ENCODE measurements at regions not wholly inside any gene's neighbourhood (a gene's known extent, or its start where the extent isn't known, plus 50 kb on each side); places are given as distances from the start of the nearest gene placed in this dataset.

- ATAC-seq = no peak
- Mint-ChIP-seq H3K4me3 (no peak overlapping the region), H3K27ac (no peak overlapping the region)
Measured at GRCh38 chr1:38138498-38139233, 92.1 kb upstream of the POU3F1 start.

More at GRCh38 chr1:38138498-38139233, 92.1 kb upstream of the POU3F1 start:
- Histone ChIP-seq H3K4me3 (no peak overlapping the region), H3K79me2 (replicated peaks; ENCODE audit: insufficient read depth) (no peaks in the 10 kb centered on the region), H3K4me1 (ENCODE audit: insufficient read depth) (peaks cover 41% of the 10 kb centered on the region), H2AFZ (0 out of 2 replicates have a peak overlapping the region, but pooled peaks have one; percentile 43), H3K36me3 (ENCODE audit: insufficient read depth) (no peaks in the 10 kb centered on the region), H3F3A (replicated peaks; ENCODE audit: low read depth) (no peaks in the 10 kb centered on the region), H3K27me3 (ENCODE audit: insufficient read depth) (peaks cover 26% of the 10 kb centered on the region), H3K4me2 (peak overlapping the region; percentile 56; the same call in 1 of the 2 replicates), H3K9me2 (ENCODE audit: insufficient read depth) (peaks cover 10% of the 10 kb centered on the region; the same call in 1 of the 2 replicates), H3K27ac (ENCODE audit: low read depth) (no peak overlapping the region), H4K20me1 (replicated peaks; ENCODE audit: insufficient read depth) (no peaks in the 10 kb centered on the region)
- Mint-ChIP-seq H3K36me3 (ENCODE audit: low read depth) (no peaks in the 10 kb centered on the region), H3K9me3 (peaks cover under 1% of the 10 kb centered on the region; the same call in 1 of the 3 replicates), H3K27me3 (ENCODE audit: insufficient read depth, low read depth, poor library complexity) (peaks cover 18% of the 10 kb centered on the region), H3K4me1 (peaks cover 65% of the 10 kb centered on the region)
- no peak for TF ChIP-seq ETS1 (IDR thresholded peaks at IDR 0.05)
- no peak for TF ChIP-seq EZH2 (IDR thresholded peaks at IDR 0.05; ENCODE audit: low read depth, unreplicated experiment)
- TF ChIP-seq ZNF462 (CRISPR knock-in tag; IDR thresholded peaks at IDR 0.05) = no peak
- TF ChIP-seq EZH2phosphoT487 (IDR thresholded peaks at IDR 0.05; ENCODE audit: unreplicated experiment) = no peak
- TF ChIP-seq REST (IDR thresholded peaks at IDR 0.05; ENCODE audit: unreplicated experiment) = no peak
- no peak for TF ChIP-seq CTCF (conservative IDR thresholded peaks at IDR 0.05; ENCODE audit: low read depth in 2 of 2)
- no peak for TF ChIP-seq ZNF331 (CRISPR knock-in tag; IDR thresholded peaks at IDR 0.05; ENCODE audit: low read depth)
- no peak for TF ChIP-seq POLR2AphosphoS5 (IDR thresholded peaks at IDR 0.05; ENCODE audit: low read depth)
- TF ChIP-seq ZNF114 (CRISPR knock-in tag; IDR thresholded peaks at IDR 0.05) = no peak
- no peak for TF ChIP-seq CREB1 (CRISPR knock-in tag; IDR thresholded peaks at IDR 0.05; ENCODE audit: low read depth)
- no peak for TF ChIP-seq NANOG (IDR thresholded peaks at IDR 0.05; ENCODE audit: borderline replicate concordance)
- DNase-seq (ENCODE audit: low spot score) = no peak

Measured in GM23338 (cell line).